DND-41 (cell line): ENCODE measurements at regions not wholly inside any gene's neighbourhood (a gene's known extent, or its start where the extent isn't known, plus 50 kb on each side); places are given as distances from the start of the nearest gene placed in this dataset.

Experiments used
- ATAC-seq: fragments of 200-7000 bp; cut with Tn5 transposase; 3 replicates; pipeline ENCODE4 v1.9.1; 2021; ENCODE audit warnings: low read depth; ENCODE audit not compliant: insufficient read depth
- DNase-seq: peaks from one replicate; pipeline ENCODE4 v3.0.0-alpha.2; 2020
- H2AFZ ChIP-seq: 2 replicates; pipeline ENCODE4 v1.6.0; 2012; ENCODE audit warnings: low read depth, low read length
- H3K27ac ChIP-seq: 2 replicates; pipeline ENCODE4 v1.5.1; 2012; ENCODE audit warnings: low read length, inconsistent platforms
- H3K27me3 ChIP-seq: fragments of 200-600 bp; sonication (generic); 2 replicates; pipeline ENCODE4 v1.6.0; 2012; ENCODE audit warnings: low read length, mild to moderate bottlenecking, inconsistent platforms; ENCODE audit not compliant: insufficient read depth, poor library complexity
- H3K36me3 ChIP-seq: 2 replicates; pipeline ENCODE4 v1.5.1; 2012; ENCODE audit warnings: low read length, inconsistent platforms; ENCODE audit not compliant: insufficient read depth
- H3K4me1 ChIP-seq: 2 replicates; pipeline ENCODE4 v1.5.1; 2012; ENCODE audit warnings: mild to moderate bottlenecking, low read length; ENCODE audit not compliant: insufficient read depth
- H3K4me2 ChIP-seq: 2 replicates; pipeline ENCODE4 v1.6.0; 2012; ENCODE audit warnings: mild to moderate bottlenecking, moderate library complexity, low read length, inconsistent platforms; ENCODE audit not compliant: insufficient read depth
- H3K4me3 ChIP-seq, 2 experiments: fragments of 200-600 bp in 1 of 2; shearing (Covaris generic) in 1 of 2; 2 replicates each; pipeline ENCODE4 v1.5.1; 2012 to 2016; ENCODE audit warnings: inconsistent platforms in 2 of 2, low read length in 2 of 2, mild to moderate bottlenecking in 2 of 2, low read depth in 1 of 2, moderate library complexity in 1 of 2
- H3K79me2 ChIP-seq: 2 replicates; pipeline ENCODE4 v1.6.0; 2012; ENCODE audit warnings: low read length, inconsistent platforms; ENCODE audit not compliant: insufficient read depth
- H3K9ac ChIP-seq: 2 replicates; pipeline ENCODE4 v1.6.0; 2012; ENCODE audit warnings: low read depth, mild to moderate bottlenecking, inconsistent platforms, low read length, moderate library complexity
- H3K9me3 ChIP-seq: 2 replicates; pipeline ENCODE4 v1.5.1; 2012; ENCODE audit warnings: low read length, moderate library complexity, mild to moderate bottlenecking, inconsistent platforms; ENCODE audit not compliant: insufficient read depth, severe bottlenecking
- H4K20me1 ChIP-seq: 2 replicates; pipeline ENCODE4 v1.6.0; 2012; ENCODE audit warnings: low read length; ENCODE audit not compliant: insufficient read depth
- EZH2 ChIP-seq: IDR thresholded peaks from 3 replicates; pipeline ENCODE4 v1.6.1; 2012; ENCODE audit warnings: borderline replicate concordance, low read depth, mild to moderate bottlenecking, moderate library complexity, low read length, inconsistent platforms; ENCODE audit not compliant: severe bottlenecking
- TF ChIP-seq, protein P1 (sequence below): IDR thresholded peaks from 2 replicates; pipeline ENCODE4 v1.5.1; 2012; ENCODE audit warnings: borderline replicate concordance, low read length, moderate library complexity, mild to moderate bottlenecking; ENCODE audit not compliant: poor library complexity, severe bottlenecking; ENCODE audit errors: extremely low read depth

DNA sequence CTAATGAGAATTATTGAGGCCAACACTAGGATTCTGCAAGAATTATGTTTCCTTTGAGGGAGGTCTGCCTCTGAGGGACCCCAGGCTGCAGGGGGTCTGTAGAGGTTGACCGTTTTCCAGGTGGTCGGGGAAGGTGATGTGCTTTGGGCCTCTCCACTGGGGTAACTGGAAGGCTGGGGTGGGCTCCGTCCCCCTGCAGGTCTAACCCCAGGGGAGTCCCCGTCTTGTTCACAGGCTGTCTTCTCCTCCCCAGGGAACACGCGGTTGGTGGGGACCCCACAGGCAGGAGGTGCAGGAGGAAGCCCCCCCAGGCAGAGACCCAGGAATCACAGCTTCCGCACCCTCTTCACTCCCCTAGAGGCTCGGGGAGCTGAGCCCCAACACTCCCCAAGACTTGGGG lies 726.4 kb downstream of the BRD1 start:
- Histone ChIP-seq H3K27me3 (peaks cover 20% of the 10 kb centered on the region), H3K9me3 (no peaks in the 10 kb centered on the region)

DNA sequence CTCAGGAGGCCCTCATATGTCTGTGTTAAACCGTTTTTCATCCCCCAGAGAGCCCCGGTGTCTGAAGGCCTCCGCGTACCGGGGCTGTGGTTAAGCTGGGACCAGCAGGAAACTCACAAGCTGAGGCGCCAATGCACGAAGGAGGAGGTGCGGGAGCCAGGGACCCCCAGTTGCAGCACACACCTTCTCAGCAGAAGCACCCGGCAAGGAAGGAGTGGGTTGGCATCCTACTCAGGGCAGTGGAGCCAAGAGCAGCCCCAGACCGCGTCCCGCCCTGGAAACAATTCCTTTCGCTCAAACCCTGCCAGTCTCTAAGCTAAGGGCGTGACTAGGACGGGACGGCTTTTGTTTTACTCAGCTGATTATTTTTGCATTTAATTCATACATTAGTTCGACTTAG lies 726.9 kb downstream of the BRD1 start:
- no peak for ATAC-seq
- Histone ChIP-seq H3K79me2 (no peaks in the 10 kb centered on the region), H3K27ac (no peak overlapping the region), H3K36me3 (no peaks in the 10 kb centered on the region), H3K9me3 (no peaks in the 10 kb centered on the region), H3K9ac (no peak overlapping the region), H3K4me2 (no peak overlapping the region), H3K4me3 (no peak overlapping the region), H3K4me1 (no peaks in the 10 kb centered on the region), H2AFZ (no peak overlapping the region), H4K20me1 (peaks cover 5% of the 10 kb centered on the region; the same call in 1 of the 2 replicates), H3K27me3 (peaks cover 16% of the 10 kb centered on the region)
- TF ChIP-seq, protein P1, sequence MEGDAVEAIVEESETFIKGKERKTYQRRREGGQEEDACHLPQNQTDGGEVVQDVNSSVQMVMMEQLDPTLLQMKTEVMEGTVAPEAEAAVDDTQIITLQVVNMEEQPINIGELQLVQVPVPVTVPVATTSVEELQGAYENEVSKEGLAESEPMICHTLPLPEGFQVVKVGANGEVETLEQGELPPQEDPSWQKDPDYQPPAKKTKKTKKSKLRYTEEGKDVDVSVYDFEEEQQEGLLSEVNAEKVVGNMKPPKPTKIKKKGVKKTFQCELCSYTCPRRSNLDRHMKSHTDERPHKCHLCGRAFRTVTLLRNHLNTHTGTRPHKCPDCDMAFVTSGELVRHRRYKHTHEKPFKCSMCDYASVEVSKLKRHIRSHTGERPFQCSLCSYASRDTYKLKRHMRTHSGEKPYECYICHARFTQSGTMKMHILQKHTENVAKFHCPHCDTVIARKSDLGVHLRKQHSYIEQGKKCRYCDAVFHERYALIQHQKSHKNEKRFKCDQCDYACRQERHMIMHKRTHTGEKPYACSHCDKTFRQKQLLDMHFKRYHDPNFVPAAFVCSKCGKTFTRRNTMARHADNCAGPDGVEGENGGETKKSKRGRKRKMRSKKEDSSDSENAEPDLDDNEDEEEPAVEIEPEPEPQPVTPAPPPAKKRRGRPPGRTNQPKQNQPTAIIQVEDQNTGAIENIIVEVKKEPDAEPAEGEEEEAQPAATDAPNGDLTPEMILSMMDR, result no peak
- no peak for TF ChIP-seq EZH2
- DNase-seq, result no peak

More for the DNA sequence above, 726.4 kb downstream of the BRD1 start:
- no peaks in the 10 kb centered on the region for H3K79me2 ChIP-seq
- H3K9ac ChIP-seq, result no peak overlapping the region
- no peak overlapping the region for H3K27ac ChIP-seq
- H3K4me2 ChIP-seq, result no peak overlapping the region
- DNase-seq (no peak), ATAC-seq (no peak)
- no peaks in the 10 kb centered on the region for H3K4me1 ChIP-seq
- TF ChIP-seq, protein P1, result no peak
- TF ChIP-seq EZH2, result no peak
- H2AFZ ChIP-seq, result no peak overlapping the region
- no peaks in the 10 kb centered on the region for H3K36me3 ChIP-seq
- H3K4me3 ChIP-seq, result no peak overlapping the region
- H4K20me1 ChIP-seq, result peaks cover 5% of the 10 kb centered on the region; the same call in 1 of the 2 replicates

DNA sequence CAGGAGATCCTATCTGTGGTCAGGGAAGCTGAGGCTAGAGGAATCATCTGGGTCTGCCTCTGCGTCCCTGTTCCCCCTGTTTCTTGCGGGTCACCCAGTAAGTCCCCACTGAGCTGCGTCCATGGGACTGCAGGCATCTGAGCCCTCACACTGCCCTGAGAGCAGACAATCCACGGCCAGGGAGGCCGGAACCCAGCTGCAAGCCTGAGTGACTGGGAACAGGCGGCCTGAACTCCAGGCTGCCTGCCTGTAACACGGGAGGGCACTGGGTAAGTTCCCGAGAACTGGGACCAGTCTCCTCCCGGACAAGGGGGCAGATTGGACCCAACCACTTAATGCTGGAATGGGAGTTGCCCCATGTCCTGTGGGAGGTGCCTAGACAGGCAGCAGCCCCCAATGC lies 727.4 kb downstream of the BRD1 start:
- Histone ChIP-seq H3K4me3 (no peak overlapping the region), H3K27me3 (peaks cover 14% of the 10 kb centered on the region)
- ATAC-seq, result no peak

More for the DNA sequence above, 727.4 kb downstream of the BRD1 start:
- H3K79me2 ChIP-seq, result no peaks in the 10 kb centered on the region
- peaks cover 5% of the 10 kb centered on the region; the same call in 1 of the 2 replicates for H4K20me1 ChIP-seq
- H2AFZ ChIP-seq, result no peak overlapping the region
- H3K9ac ChIP-seq, result no peak overlapping the region
- H3K27ac ChIP-seq, result no peak overlapping the region
- no peaks in the 10 kb centered on the region for H3K9me3 ChIP-seq
- no peak overlapping the region for H3K4me2 ChIP-seq
- no peak for TF ChIP-seq EZH2
- TF ChIP-seq, protein P1, result no peak
- H3K36me3 ChIP-seq, result no peaks in the 10 kb centered on the region
- DNase-seq, result no peak
- no peaks in the 10 kb centered on the region for H3K4me1 ChIP-seq
